ENCODE measurements at regions not wholly inside any gene's neighbourhood (a gene's known extent, or its start where the extent isn't known, plus 50 kb on each side); places are given as distances from the start of the nearest gene placed in this dataset.

GRCh38 chr2:133789743-133790142 lies 221.5 kb upstream of the NCKAP5 start:
- Histone ChIP-seq H3K9me2 (ENCODE audit: insufficient read depth, low read length) (no peaks in the 10 kb centered on the region), H3K79me2 (replicated peaks; ENCODE audit: insufficient read depth, low read length) (no peaks in the 10 kb centered on the region), H3F3A (ENCODE audit: insufficient read depth, low read length, poor library complexity, severe bottlenecking) (no peaks in the 10 kb centered on the region), H3K9ac (ENCODE audit: low read length) (no peak overlapping the region), H3K4me3 (ENCODE audit: low read length) (no peak overlapping the region), H2AFZ (ENCODE audit: low read depth, low read length) (no peak overlapping the region), H4K20me1 (ENCODE audit: insufficient read depth) (no peaks in the 10 kb centered on the region), H3K4me2 (ENCODE audit: low read length) (no peak overlapping the region), H3K27ac (ENCODE audit: low read length) (no peak overlapping the region), H3K36me3 (ENCODE audit: insufficient read depth, low read length) (no peaks in the 10 kb centered on the region), H3K27me3 (ENCODE audit: insufficient read depth, low read depth, low read length) (no peaks in the 10 kb centered on the region), H3K9me3 (ENCODE audit: low read length) (no peaks in the 10 kb centered on the region)
- TF ChIP-seq CTCF (IDR thresholded peaks at IDR 0.05; ENCODE audit: poor library complexity, severe bottlenecking) (no peak), RAD21 (conservative IDR thresholded peaks at IDR 0.05) (no peak), EZH2 (IDR thresholded peaks at IDR 0.05; ENCODE audit: borderline replicate concordance, insufficient read depth, low read length, poor library complexity, severe bottlenecking) (no peak), POLR2AphosphoS5 (IDR thresholded peaks at IDR 0.05) (no peak), TAF1 (IDR thresholded peaks at IDR 0.05; ENCODE audit: low read depth) (no peak), MXI1 (conservative IDR thresholded peaks at IDR 0.05; ENCODE audit: poor library complexity, severe bottlenecking) (no peak), SMC3 (conservative IDR thresholded peaks at IDR 0.05; ENCODE audit: poor library complexity) (no peak), REST (IDR thresholded peaks at IDR 0.05; ENCODE audit: borderline replicate concordance) (no peak), EP300 (conservative IDR thresholded peaks at IDR 0.05; ENCODE audit: poor library complexity, severe bottlenecking) (no peak)

- no peaks in the 10 kb centered on the region for H3K79me2 ChIP-seq (replicated peaks; ENCODE audit: insufficient read depth, low read length)
Observed at GRCh38 chr2:133790711-133791110, 222.4 kb upstream of the NCKAP5 start.

More at GRCh38 chr2:133790711-133791110, 222.4 kb upstream of the NCKAP5 start:
- TF ChIP-seq CTCF (IDR thresholded peaks at IDR 0.05; ENCODE audit: poor library complexity, severe bottlenecking) (no peak), EP300 (conservative IDR thresholded peaks at IDR 0.05; ENCODE audit: poor library complexity, severe bottlenecking) (peak; percentile 27), POLR2AphosphoS5 (IDR thresholded peaks at IDR 0.05) (peak; percentile 38), REST (IDR thresholded peaks at IDR 0.05; ENCODE audit: borderline replicate concordance) (peak; percentile 43)
- Histone ChIP-seq H3K36me3 (ENCODE audit: insufficient read depth, low read length) (no peaks in the 10 kb centered on the region), H3K4me2 (ENCODE audit: low read length) (no peak overlapping the region), H3K4me3 (ENCODE audit: low read length) (no peak overlapping the region), H3K9me2 (ENCODE audit: insufficient read depth, low read length) (no peaks in the 10 kb centered on the region), H3K27me3 (ENCODE audit: insufficient read depth, low read depth, low read length) (no peaks in the 10 kb centered on the region), H3K27ac (ENCODE audit: low read length) (peak overlapping the region; percentile 43), H3K9ac (ENCODE audit: low read length) (no peak overlapping the region), H4K20me1 (ENCODE audit: insufficient read depth) (no peaks in the 10 kb centered on the region), H3K9me3 (ENCODE audit: low read length) (no peaks in the 10 kb centered on the region), H3F3A (ENCODE audit: insufficient read depth, low read length, poor library complexity, severe bottlenecking) (no peaks in the 10 kb centered on the region), H2AFZ (ENCODE audit: low read depth, low read length) (no peak overlapping the region)
